ENCODE measurements at regions not wholly inside any gene's neighbourhood (a gene's known extent, or its start where the extent isn't known, plus 50 kb on each side); places are given as distances from the start of the nearest gene placed in this dataset.

- Mint-ChIP-seq H3K9me3 (peaks cover 0 to 11% (median 3%) of the 10 kb centered on the region in 7 donors), H3K36me3 (no peaks in the 10 kb centered on the region), H3K4me3 (no peak overlapping the region), H3K27ac (no peak overlapping the region), H3K27me3 (ENCODE audit: low read depth in 3 of 3) (no peaks in the 10 kb centered on the region), H3K4me1 (no peaks in the 10 kb centered on the region)
- WGBS (ENCODE audit: insufficient coverage) = 100% methylated on average over 1 of the region's 1 CpG
- Histone ChIP-seq H2AFZ (ENCODE audit: insufficient read depth, low read depth, low read length, poor library complexity, severe bottlenecking) (no peak overlapping the region), H3K27ac (ENCODE audit: low read depth in 1 of 2, low read length in 2 of 2) (no peak overlapping the region), H3K79me2 (ENCODE audit: insufficient read depth, low read length) (no peaks in the 10 kb centered on the region), H3K27me3 (ENCODE audit: control insufficient read depth in 2 of 2, insufficient read depth in 2 of 2, low read length in 2 of 2) (no peaks in the 10 kb centered on the region), H3K4me2 (replicated peaks; ENCODE audit: extremely low read depth, low read length, poor library complexity, severe bottlenecking) (no peak overlapping the region), H3K4me1 (ENCODE audit: control insufficient read depth in 1 of 2, insufficient read depth in 2 of 2, low read length in 2 of 2) (no peaks in the 10 kb centered on the region), H3K9ac (ENCODE audit: insufficient read depth, low read length, poor library complexity, severe bottlenecking) (no peak overlapping the region), H3K36me3 (replicated peaks in 1 of 2; ENCODE audit: control insufficient read depth in 1 of 2, insufficient read depth in 2 of 2, low read length in 2 of 2) (no peaks in the 10 kb centered on the region), H3K9me3 (replicated peaks in 1 of 2; ENCODE audit: control insufficient read depth in 1 of 2, insufficient read depth in 1 of 2, low read length in 2 of 2) (peaks cover 0 to 3% of the 10 kb centered on the region in 2 donors), H3K4me3 (replicated peaks in 1 of 3; ENCODE audit: low read depth in 2 of 3, low read length in 3 of 3) (no peak overlapping the region), H4K20me1 (ENCODE audit: insufficient read depth, low read length) (no peaks in the 10 kb centered on the region)
- DNase-seq = no peak
- intact Hi-C loops (cut with micrococcal nuclease) = no loop called here
- TF ChIP-seq CTCF (IDR thresholded peaks at IDR 0.05) = no peak
These were observed 671.0 kb downstream of the SLITRK1 start for GRCh38 chr13:83211301-83211700.

GRCh38 chr13:83204886-83205285 is 677.4 kb downstream of the SLITRK1 start:
- DNase-seq = no peak

More at GRCh38 chr13:83204886-83205285, 677.4 kb downstream of the SLITRK1 start:
- intact Hi-C loops (cut with micrococcal nuclease) = no loop called here
- Histone ChIP-seq H3K4me1 (ENCODE audit: control insufficient read depth in 1 of 2, insufficient read depth in 2 of 2, low read length in 2 of 2) (no peaks in the 10 kb centered on the region), H3K27ac (ENCODE audit: low read depth in 1 of 2, low read length in 2 of 2) (no peak overlapping the region), H3K4me2 (replicated peaks; ENCODE audit: extremely low read depth, low read length, poor library complexity, severe bottlenecking) (no peak overlapping the region), H3K4me3 (replicated peaks in 1 of 3; ENCODE audit: low read depth in 2 of 3, low read length in 3 of 3) (no peak overlapping the region), H4K20me1 (ENCODE audit: insufficient read depth, low read length) (no peaks in the 10 kb centered on the region), H3K9me3 (replicated peaks in 1 of 2; ENCODE audit: control insufficient read depth in 1 of 2, insufficient read depth in 1 of 2, low read length in 2 of 2) (peaks cover under 1 to 14% of the 10 kb centered on the region in 2 donors), H3K9ac (ENCODE audit: insufficient read depth, low read length, poor library complexity, severe bottlenecking) (no peak overlapping the region), H3K79me2 (ENCODE audit: insufficient read depth, low read length) (no peaks in the 10 kb centered on the region), H3K27me3 (ENCODE audit: control insufficient read depth in 2 of 2, insufficient read depth in 2 of 2, low read length in 2 of 2) (no peaks in the 10 kb centered on the region), H2AFZ (ENCODE audit: insufficient read depth, low read depth, low read length, poor library complexity, severe bottlenecking) (no peak overlapping the region), H3K36me3 (replicated peaks in 1 of 2; ENCODE audit: control insufficient read depth in 1 of 2, insufficient read depth in 2 of 2, low read length in 2 of 2) (no peaks in the 10 kb centered on the region)
- Mint-ChIP-seq H3K27ac (no peak overlapping the region), H3K27me3 (ENCODE audit: low read depth in 3 of 3) (no peaks in the 10 kb centered on the region), H3K4me3 (no peak overlapping the region), H3K36me3 (no peaks in the 10 kb centered on the region), H3K4me1 (no peaks in the 10 kb centered on the region), H3K9me3 (peaks cover 1 to 14% (median 4%) of the 10 kb centered on the region in 7 donors)
- no peak for TF ChIP-seq CTCF (IDR thresholded peaks at IDR 0.05)
- WGBS (ENCODE audit: insufficient coverage) = 82% methylated on average over 3 of the region's 3 CpGs

All from CD14-positive monocyte (primary cell).